GM23338 (cell line): ENCODE measurements at regions not wholly inside any gene's neighbourhood (a gene's known extent, or its start where the extent isn't known, plus 50 kb on each side); places are given as distances from the start of the nearest gene placed in this dataset.

Source experiments
- ATAC-seq: fragments of 200-7000 bp; cut with Tn5 transposase; 3 replicates; pipeline ENCODE4 v1.9.1; 2020
- DNase-seq: peaks from one replicate; pipeline ENCODE4 v3.0.0-alpha.2; 2015; ENCODE audit warnings: low spot score
- H2AFZ ChIP-seq: fragments of 200-600 bp; sonication (generic); 2 replicates; pipeline ENCODE4 v1.8.0; 2016; ENCODE audit warnings: antibody characterized with exemption, mild to moderate bottlenecking, moderate library complexity
- H3F3A ChIP-seq: fragments of 200-600 bp; sonication (generic); replicated peaks from 2 replicates; pipeline ENCODE4 v1.8.0; 2017; ENCODE audit warnings: antibody characterized with exemption, mixed run types, low read depth
- H3K27ac ChIP-seq: fragments of 200-600 bp; sonication (generic); 2 replicates; pipeline ENCODE4 v1.6.1; 2016; ENCODE audit warnings: low read depth
- H3K27me3 ChIP-seq: fragments of 200-600 bp; sonication (generic); 2 replicates; pipeline ENCODE4 v1.8.0; 2016; ENCODE audit warnings: mild to moderate bottlenecking, mixed run types, moderate library complexity; ENCODE audit not compliant: insufficient read depth
- H3K36me3 ChIP-seq: fragments of 200-600 bp; sonication (generic); 2 replicates; pipeline ENCODE4 v1.8.0; 2016; ENCODE audit warnings: mild to moderate bottlenecking; ENCODE audit not compliant: insufficient read depth
- H3K4me1 ChIP-seq: fragments of 200-600 bp; sonication (generic); 2 replicates; pipeline ENCODE4 v1.8.0; 2016; ENCODE audit warnings: mild to moderate bottlenecking, moderate library complexity; ENCODE audit not compliant: insufficient read depth
- H3K4me2 ChIP-seq: fragments of 200-600 bp; sonication (generic); 2 replicates; pipeline ENCODE4 v1.7.1; 2017; ENCODE audit warnings: mixed run types
- H3K4me3 ChIP-seq: fragments of 200-600 bp; sonication (generic); 2 replicates; pipeline ENCODE4 v1.6.1; 2016; ENCODE audit warnings: mixed run types
- H3K79me2 ChIP-seq: fragments of 200-600 bp; sonication (generic); replicated peaks from 2 replicates; pipeline ENCODE4 v1.8.0; 2017; ENCODE audit warnings: mild to moderate bottlenecking; ENCODE audit not compliant: insufficient read depth
- H3K9me2 ChIP-seq: fragments of 200-600 bp; sonication (generic); 2 replicates; pipeline ENCODE4 v1.8.0; 2017; ENCODE audit not compliant: insufficient read depth
- H4K20me1 ChIP-seq: fragments of 200-600 bp; sonication (generic); replicated peaks from 2 replicates; pipeline ENCODE4 v1.8.0; 2017; ENCODE audit warnings: mild to moderate bottlenecking; ENCODE audit not compliant: insufficient read depth
- H3K27ac Mint-ChIP-seq: 2 replicates; pipeline ENCODE4 v1.8.0; 2020; ENCODE audit warnings: inconsistent platforms, mild to moderate bottlenecking, moderate library complexity, mixed read lengths
- H3K27me3 Mint-ChIP-seq: 3 replicates; pipeline ENCODE4 v1.8.0; 2022; ENCODE audit warnings: low read depth, mild to moderate bottlenecking, moderate library complexity, mixed read lengths, inconsistent platforms; ENCODE audit not compliant: insufficient read depth, poor library complexity
- H3K36me3 Mint-ChIP-seq: 3 replicates; pipeline ENCODE4 v1.8.0; 2021; ENCODE audit warnings: low read depth, mild to moderate bottlenecking, inconsistent platforms, moderate library complexity, mixed read lengths
- H3K4me1 Mint-ChIP-seq: 3 replicates; pipeline ENCODE4 v1.8.0; 2020; ENCODE audit warnings: mild to moderate bottlenecking, inconsistent platforms, mixed read lengths
- H3K4me3 Mint-ChIP-seq: 3 replicates; pipeline ENCODE4 v1.8.0; 2021; ENCODE audit warnings: moderate library complexity, mild to moderate bottlenecking, inconsistent platforms, mixed read lengths
- H3K9me3 Mint-ChIP-seq: 3 replicates; pipeline ENCODE4 v1.8.0; 2020; ENCODE audit warnings: moderate library complexity, mild to moderate bottlenecking, inconsistent platforms, mixed read lengths
- EZH2 ChIP-seq: fragments of 200-600 bp; sonication (generic); IDR thresholded peaks from one replicate; pipeline ENCODE4 v1.8.0; 2017; ENCODE audit warnings: antibody characterized with exemption, mild to moderate bottlenecking, low read depth; ENCODE audit not compliant: unreplicated experiment
- EZH2phosphoT487 ChIP-seq: fragments of 200-600 bp; sonication (generic); IDR thresholded peaks from one replicate; pipeline ENCODE4 v1.8.1; 2018; ENCODE audit warnings: antibody characterized with exemption; ENCODE audit not compliant: unreplicated experiment
- JUNB ChIP-seq: IDR thresholded peaks from one replicate; pipeline ENCODE4 v1.6.1; 2016; ENCODE audit warnings: antibody characterized with exemption; ENCODE audit not compliant: unreplicated experiment
- NANOG ChIP-seq: IDR thresholded peaks from 2 replicates; pipeline ENCODE4 v1.6.1; 2016; ENCODE audit warnings: antibody characterized with exemption, borderline replicate concordance
- POLR2AphosphoS5 ChIP-seq: IDR thresholded peaks from 2 replicates; pipeline ENCODE4 v1.6.1; 2016; ENCODE audit warnings: antibody characterized with exemption, low read depth
- REST ChIP-seq: IDR thresholded peaks from one replicate; pipeline ENCODE4 v1.6.1; 2018; ENCODE audit warnings: antibody characterized with exemption; ENCODE audit not compliant: unreplicated experiment
- STAT1 ChIP-seq: IDR thresholded peaks from one replicate; pipeline ENCODE4 v1.6.1; 2016; ENCODE audit warnings: antibody characterized with exemption; ENCODE audit not compliant: unreplicated experiment
- ZNF114 ChIP-seq: fragments of 250-450 bp; sonication (Bioruptor Pico); IDR thresholded peaks from 2 replicates; pipeline ENCODE4 v1.5.0; 2020; ENCODE audit warnings: mild to moderate bottlenecking, moderate library complexity
- ZNF331 ChIP-seq: fragments of 250-450 bp; sonication (Bioruptor Pico); IDR thresholded peaks from 2 replicates; pipeline ENCODE4 v1.5.0; 2020; ENCODE audit warnings: low read depth, mild to moderate bottlenecking, moderate library complexity
- TF ChIP-seq, protein P1 (sequence below), 2 experiments: fragments of 200-600 bp in 1 of 2; sonication (generic) in 1 of 2; conservative IDR thresholded peaks; 2 replicates each; pipeline versions ENCODE4 v1.5.1 to v1.6.1; 2016 to 2017; ENCODE audit warnings: antibody characterized with exemption in 2 of 2, low read depth in 2 of 2, mild to moderate bottlenecking in 2 of 2, moderate library complexity in 1 of 2

GRCh38 chr15:58314593-58315216 is 117.1 kb upstream of the LIPC start (continued):
- TF ChIP-seq, protein P1, sequence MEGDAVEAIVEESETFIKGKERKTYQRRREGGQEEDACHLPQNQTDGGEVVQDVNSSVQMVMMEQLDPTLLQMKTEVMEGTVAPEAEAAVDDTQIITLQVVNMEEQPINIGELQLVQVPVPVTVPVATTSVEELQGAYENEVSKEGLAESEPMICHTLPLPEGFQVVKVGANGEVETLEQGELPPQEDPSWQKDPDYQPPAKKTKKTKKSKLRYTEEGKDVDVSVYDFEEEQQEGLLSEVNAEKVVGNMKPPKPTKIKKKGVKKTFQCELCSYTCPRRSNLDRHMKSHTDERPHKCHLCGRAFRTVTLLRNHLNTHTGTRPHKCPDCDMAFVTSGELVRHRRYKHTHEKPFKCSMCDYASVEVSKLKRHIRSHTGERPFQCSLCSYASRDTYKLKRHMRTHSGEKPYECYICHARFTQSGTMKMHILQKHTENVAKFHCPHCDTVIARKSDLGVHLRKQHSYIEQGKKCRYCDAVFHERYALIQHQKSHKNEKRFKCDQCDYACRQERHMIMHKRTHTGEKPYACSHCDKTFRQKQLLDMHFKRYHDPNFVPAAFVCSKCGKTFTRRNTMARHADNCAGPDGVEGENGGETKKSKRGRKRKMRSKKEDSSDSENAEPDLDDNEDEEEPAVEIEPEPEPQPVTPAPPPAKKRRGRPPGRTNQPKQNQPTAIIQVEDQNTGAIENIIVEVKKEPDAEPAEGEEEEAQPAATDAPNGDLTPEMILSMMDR (conservative IDR thresholded peaks at IDR 0.05; ENCODE audit: low read depth in 2 of 2) = no peak
- TF ChIP-seq JUNB (no peak), NANOG (no peak), EZH2 (no peak), REST (no peak)

DNA sequence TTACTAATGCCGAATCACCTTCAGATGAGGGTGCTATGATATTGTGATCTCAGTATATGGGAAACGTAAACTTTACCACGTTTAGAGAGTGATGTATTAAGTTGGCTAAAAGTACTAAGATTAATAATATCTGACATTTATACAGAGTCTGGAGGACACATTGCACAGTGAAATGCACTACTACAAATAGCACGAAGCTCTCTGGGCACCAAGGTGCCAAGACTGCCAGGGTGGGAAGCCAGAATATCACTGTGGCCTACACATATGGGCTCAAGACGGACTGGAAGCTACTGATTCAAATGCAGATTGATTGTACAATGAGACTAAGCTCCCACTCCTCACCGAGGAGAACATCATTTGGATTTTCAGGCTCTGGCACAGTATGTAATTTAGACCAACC is 113.3 kb upstream of the LIPC start:
- Mint-ChIP-seq H3K4me1 (no peaks in the 10 kb centered on the region), H3K36me3 (no peaks in the 10 kb centered on the region), H3K27ac (no peak overlapping the region), H3K27me3 (peaks cover 2% of the 10 kb centered on the region), H3K9me3 (no peaks in the 10 kb centered on the region; the same call in 2 of the 3 replicates), H3K4me3 (no peak overlapping the region)
- Histone ChIP-seq H4K20me1 (no peaks in the 10 kb centered on the region), H3K4me1 (no peaks in the 10 kb centered on the region), H3K27me3 (no peaks in the 10 kb centered on the region), H3K4me2 (no peak overlapping the region), H3K27ac (no peak overlapping the region), H3K36me3 (no peaks in the 10 kb centered on the region), H2AFZ (no peak overlapping the region), H3K9me2 (no peaks in the 10 kb centered on the region), H3K79me2 (no peaks in the 10 kb centered on the region), H3F3A (no peaks in the 10 kb centered on the region), H3K4me3 (no peak overlapping the region)
- ATAC-seq (no peak), DNase-seq (no peak)
- TF ChIP-seq ZNF114 (CRISPR knock-in tag) = no peak
- TF ChIP-seq JUNB = no peak
- TF ChIP-seq ZNF331 (CRISPR knock-in tag) = no peak
- TF ChIP-seq STAT1 = no peak
- TF ChIP-seq EZH2phosphoT487 = no peak
- TF ChIP-seq, protein P1 (conservative IDR thresholded peaks at IDR 0.05; ENCODE audit: low read depth in 2 of 2) = no peak
- TF ChIP-seq POLR2AphosphoS5 = no peak
